Neuronal stem cell (in vitro differentiated cells): ENCODE measurements at regions not wholly inside any gene's neighbourhood (a gene's known extent, or its start where the extent isn't known, plus 50 kb on each side); places are given as distances from the start of the nearest gene placed in this dataset.

Source experiments
- DNase-seq: peaks from one replicate; pipeline ENCODE4 v3.0.0-alpha.2; 2013; ENCODE audit warnings: low spot score
- H2AFZ ChIP-seq: one replicate; pipeline ENCODE4 v1.6.1; 2013; ENCODE audit warnings: mild to moderate bottlenecking, low read length, inconsistent platforms
- H2AK5ac ChIP-seq: 2 replicates; pipeline ENCODE4 v1.6.1; 2013; ENCODE audit warnings: low read depth, mild to moderate bottlenecking, inconsistent platforms, low read length, moderate library complexity, mixed read lengths
- H2BK120ac ChIP-seq: 2 replicates; pipeline ENCODE4 v1.6.1; 2013; ENCODE audit warnings: low read depth, mild to moderate bottlenecking, inconsistent platforms, low read length, moderate library complexity, mixed read lengths
- H2BK12ac ChIP-seq: one replicate; pipeline ENCODE4 v1.6.1; 2013; ENCODE audit warnings: low read length, inconsistent platforms
- H2BK15ac ChIP-seq: 2 replicates; pipeline ENCODE4 v1.6.1; 2013; ENCODE audit warnings: mild to moderate bottlenecking, low read length, inconsistent platforms, mixed read lengths
- H2BK5ac ChIP-seq: one replicate; pipeline ENCODE4 v1.6.1; 2013; ENCODE audit warnings: inconsistent platforms, mild to moderate bottlenecking, low read length, moderate library complexity
- H3K14ac ChIP-seq: one replicate; pipeline ENCODE4 v1.6.1; 2013; ENCODE audit warnings: low read length, inconsistent platforms
- H3K18ac ChIP-seq: 2 replicates; pipeline ENCODE4 v1.6.1; 2013; ENCODE audit warnings: low read length, inconsistent platforms
- H3K23ac ChIP-seq: 2 replicates; pipeline ENCODE4 v1.6.1; 2013; ENCODE audit warnings: low read depth, mild to moderate bottlenecking, mixed read lengths, low read length, inconsistent platforms; ENCODE audit not compliant: poor library complexity
- H3K27ac ChIP-seq: replicated peaks from 3 replicates; pipeline ENCODE4 v1.5.1; 2013; ENCODE audit warnings: low read length, inconsistent platforms
- H3K27me3 ChIP-seq, 3 experiments: 2 replicates each; pipeline ENCODE4 v1.6.1; 2013; ENCODE audit warnings: low read length in 3 of 3, mild to moderate bottlenecking in 2 of 3, inconsistent platforms in 1 of 3, low read depth in 1 of 3, mixed read lengths in 1 of 3, moderate library complexity in 1 of 3; ENCODE audit not compliant: control insufficient read depth in 3 of 3, insufficient read depth in 3 of 3
- H3K36me3 ChIP-seq, 2 donors: replicated peaks in 1 of 2; 2 replicates each; pipeline ENCODE4 v1.6.1; 2013; ENCODE audit warnings: low read length in 2 of 2; ENCODE audit not compliant: control insufficient read depth in 2 of 2, insufficient read depth in 2 of 2
- H3K4ac ChIP-seq: 2 replicates; pipeline ENCODE4 v1.6.1; 2013; ENCODE audit warnings: inconsistent platforms, mild to moderate bottlenecking, low read length, moderate library complexity
- H3K4me1 ChIP-seq, 2 donors: 1 replicate in 1 of 2; 2 replicates in 1 of 2; pipeline ENCODE4 v1.6.1; 2013; ENCODE audit warnings: low read length in 2 of 2, low read depth in 1 of 2; ENCODE audit not compliant: control insufficient read depth in 2 of 2, insufficient read depth in 1 of 2
- H3K4me2 ChIP-seq: one replicate; pipeline ENCODE4 v1.6.1; 2013; ENCODE audit warnings: mild to moderate bottlenecking, low read length, inconsistent platforms; ENCODE audit not compliant: insufficient read depth, poor library complexity, severe bottlenecking
- H3K4me3 ChIP-seq, 2 donors: 2 replicates each; pipeline ENCODE4 v1.5.1; 2013; ENCODE audit warnings: low read length in 2 of 2, mild to moderate bottlenecking in 2 of 2, inconsistent platforms in 1 of 2, moderate library complexity in 1 of 2
- H3K79me1 ChIP-seq: one replicate; pipeline ENCODE4 v1.6.1; 2013; ENCODE audit warnings: low read depth, mild to moderate bottlenecking, inconsistent platforms, low read length, moderate library complexity
- H3K9ac ChIP-seq: one replicate; pipeline ENCODE4 v1.6.1; 2013; ENCODE audit warnings: mild to moderate bottlenecking, low read depth, low read length, inconsistent platforms; ENCODE audit not compliant: poor library complexity
- H3K9me3 ChIP-seq, 2 donors: replicated peaks in 1 of 2; 2 replicates each; pipeline versions ENCODE3 to v1.6.1; 2013; ENCODE audit warnings: low read length in 2 of 2, mild to moderate bottlenecking in 2 of 2, inconsistent platforms in 1 of 2, low read depth in 1 of 2, mixed read lengths in 1 of 2, moderate library complexity in 1 of 2; ENCODE audit not compliant: control insufficient read depth in 2 of 2, insufficient read depth in 1 of 2
- H4K8ac ChIP-seq: one replicate; pipeline ENCODE4 v1.6.1; 2013; ENCODE audit warnings: low read depth, mild to moderate bottlenecking, inconsistent platforms, low read length, moderate library complexity
- H4K91ac ChIP-seq: one replicate; pipeline ENCODE4 v1.6.1; 2013; ENCODE audit warnings: low read length, low read depth, mild to moderate bottlenecking, inconsistent platforms; ENCODE audit not compliant: poor library complexity
- WGBS, 2 donors: extraction: QIAGEN DNeasy Blood & Tissue Kit; methylation state at CpG; one replicate each; pipeline ENCODE4 v1.1.7; 2013; ENCODE audit warnings: missing lambda C conversion rate in 2 of 2, mixed read lengths in 1 of 2; ENCODE audit not compliant: insufficient read length in 2 of 2, insufficient replicate concordance in 1 of 2; ENCODE audit errors: extremely low coverage in 2 of 2; 5-methylcytosine and 5-hydroxymethylcytosine counted together

DNA sequence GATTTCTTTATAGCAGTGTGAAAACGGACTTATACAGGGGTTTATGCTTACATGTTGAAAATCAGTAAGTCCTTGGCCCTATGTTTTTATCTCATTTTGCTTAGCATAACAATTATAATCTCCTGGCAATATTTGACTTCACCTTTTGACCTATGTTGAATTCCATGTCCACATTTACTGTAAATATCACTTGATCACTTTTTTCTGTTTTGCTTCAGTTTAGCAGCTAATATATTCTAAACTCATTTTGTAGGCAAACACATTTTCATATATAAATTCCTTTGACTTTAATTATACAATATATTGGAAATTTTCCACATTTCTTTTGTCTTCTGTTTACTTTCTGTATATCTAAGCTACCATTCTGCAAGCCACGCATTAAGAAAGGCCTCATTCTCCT, 674.0 kb downstream of the MAT2B start:
- WGBS, 2 donors: no CpG with 5 or more reads among the region's 2 CpGs
- Histone ChIP-seq H3K14ac (no peak overlapping the region), H4K8ac (no peak overlapping the region), H3K36me3 (no peaks in the 10 kb centered on the region), H3K4me2 (no peak overlapping the region), H4K91ac (no peak overlapping the region), H3K23ac (no peak overlapping the region), H2AK5ac (no peak overlapping the region), H2AFZ (no peak overlapping the region), H3K9me3 (no peaks in the 10 kb centered on the region), H3K79me1 (no peaks in the 10 kb centered on the region), H3K9ac (no peak overlapping the region), H3K4me3 (no peak overlapping the region), H2BK5ac (no peak overlapping the region), H2BK120ac (no peak overlapping the region), H3K18ac (no peak overlapping the region), H3K27ac (no peak overlapping the region), H3K4ac (no peak overlapping the region), H3K4me1 (peaks cover 5 to 8% of the 10 kb centered on the region in 2 donors), H3K27me3 (peaks cover 0 to under 1% (median 0%) of the 10 kb centered on the region in 3 experiments), H2BK15ac (no peak overlapping the region), H2BK12ac (no peak overlapping the region)
- DNase-seq: no peak

DNA sequence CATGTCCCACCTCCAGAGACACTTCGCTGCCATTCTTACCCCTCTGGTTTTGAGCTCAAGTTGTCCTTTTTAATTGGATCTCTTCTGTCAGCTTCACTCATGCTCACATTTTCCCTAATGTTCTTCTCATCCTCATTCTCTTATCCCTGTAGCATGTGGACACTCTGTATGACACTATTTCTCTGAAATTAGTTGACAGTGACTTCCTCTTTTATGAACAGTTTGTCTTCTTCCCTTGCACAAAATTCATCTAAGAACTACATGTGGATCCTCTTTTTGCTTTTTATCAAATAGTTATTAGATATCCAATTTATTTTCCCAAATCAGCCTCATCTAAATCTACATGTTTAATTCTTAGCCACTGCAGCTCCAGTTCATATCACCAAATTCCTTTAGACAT, 676.2 kb downstream of the MAT2B start:
- no peak overlapping the region for H3K4ac ChIP-seq
- H3K79me1 ChIP-seq: no peaks in the 10 kb centered on the region
- no peak overlapping the region for H3K9ac ChIP-seq
- H2AFZ ChIP-seq: no peak overlapping the region
- H3K9me3 ChIP-seq: no peaks in the 10 kb centered on the region
- no peak overlapping the region for H3K4me3 ChIP-seq
- no peak for DNase-seq
- no peak overlapping the region for H2AK5ac ChIP-seq
- no peak overlapping the region for H4K91ac ChIP-seq
- no peak overlapping the region for H3K4me2 ChIP-seq
- H3K27ac ChIP-seq: no peak overlapping the region
- H2BK12ac ChIP-seq: no peak overlapping the region
- no peak overlapping the region for H3K23ac ChIP-seq
- no peak overlapping the region for H2BK120ac ChIP-seq
- no peaks in the 10 kb centered on the region for H3K36me3 ChIP-seq
- WGBS, 2 donors: no CpG with 5 or more reads among the region's 1 CpG
- no peak overlapping the region for H2BK15ac ChIP-seq
- no peak overlapping the region for H3K18ac ChIP-seq
- H3K14ac ChIP-seq: no peak overlapping the region
- H3K27me3 ChIP-seq: no peaks in the 10 kb centered on the region
- H2BK5ac ChIP-seq: no peak overlapping the region
- no peak overlapping the region for H4K8ac ChIP-seq
- H3K4me1 ChIP-seq: peaks cover 5 to 8% of the 10 kb centered on the region in 2 donors

DNA sequence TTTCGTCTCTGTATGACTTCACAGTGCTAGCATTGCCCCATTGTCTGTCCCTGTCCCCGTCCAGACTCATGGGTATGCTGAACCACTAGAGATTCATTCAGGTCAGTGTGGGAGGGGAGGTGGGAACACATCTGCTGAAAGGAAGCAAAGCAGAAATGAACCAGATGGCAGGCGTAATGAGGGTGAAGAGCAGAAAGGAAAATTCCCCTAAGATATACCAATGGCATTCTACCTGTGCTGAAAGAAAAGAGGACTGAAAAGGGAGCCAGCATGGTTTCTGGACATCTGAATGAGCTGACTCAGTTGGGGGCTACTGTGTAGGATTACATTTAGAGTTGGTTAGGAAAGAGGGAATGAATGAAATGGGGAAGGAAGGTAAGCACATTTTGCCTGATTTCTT, 678.7 kb downstream of the MAT2B start:
- H2BK15ac ChIP-seq: no peak overlapping the region
- peaks cover 5 to 16% of the 10 kb centered on the region in 2 donors for H3K4me1 ChIP-seq
- H4K91ac ChIP-seq: no peak overlapping the region
- WGBS, 2 donors: no CpG with 5 or more reads among the region's 3 CpGs
- H3K4me2 ChIP-seq: no peak overlapping the region
- no peak overlapping the region for H2AK5ac ChIP-seq
- peak; percentile 41 for DNase-seq
- H3K27ac ChIP-seq: peak overlapping the region; percentile 53
- no peak overlapping the region for H3K18ac ChIP-seq
- no peak overlapping the region for H2BK12ac ChIP-seq
- H3K9me3 ChIP-seq: no peaks in the 10 kb centered on the region
- H3K4ac ChIP-seq: no peak overlapping the region
- H2BK5ac ChIP-seq: no peak overlapping the region
- no peak overlapping the region for H4K8ac ChIP-seq
- no peaks in the 10 kb centered on the region for H3K79me1 ChIP-seq
- no peaks in the 10 kb centered on the region for H3K27me3 ChIP-seq
- H3K4me3 ChIP-seq: no peak overlapping the region
- no peak overlapping the region for H3K14ac ChIP-seq
- H3K36me3 ChIP-seq: no peaks in the 10 kb centered on the region
- no peak overlapping the region for H2BK120ac ChIP-seq
- no peak overlapping the region for H3K9ac ChIP-seq
- H3K23ac ChIP-seq: no peak overlapping the region
- H2AFZ ChIP-seq: peak overlapping the region; percentile 4

DNA sequence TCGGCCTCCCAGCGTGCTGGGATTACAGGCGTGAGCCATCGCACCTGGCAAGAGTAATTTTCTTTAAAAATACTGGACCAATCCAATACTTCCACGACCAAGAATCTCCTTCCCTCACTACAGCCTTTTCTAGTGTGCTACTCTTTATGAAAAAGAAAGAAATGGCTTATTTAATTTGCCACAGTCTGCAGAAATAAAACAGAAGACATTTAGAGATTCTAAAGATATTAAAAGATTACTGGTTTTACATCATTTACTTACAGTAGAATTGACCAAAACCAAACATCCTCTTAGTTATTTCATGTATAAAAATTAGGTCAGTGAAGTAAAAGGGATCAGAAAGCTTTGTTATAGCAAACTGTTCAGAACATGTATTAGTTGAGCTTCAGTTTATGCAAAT, 679.6 kb downstream of the MAT2B start:
- H3K23ac ChIP-seq: no peak overlapping the region
- H3K27ac ChIP-seq: no peak overlapping the region
- no peak overlapping the region for H3K4me2 ChIP-seq
- H3K79me1 ChIP-seq: no peaks in the 10 kb centered on the region
- H3K27me3 ChIP-seq: no peaks in the 10 kb centered on the region
- no peak overlapping the region for H3K4ac ChIP-seq
- WGBS, 2 donors: no CpG with 5 or more reads among the region's 5 CpGs
- no peak overlapping the region for H2AFZ ChIP-seq
- H3K14ac ChIP-seq: no peak overlapping the region
- no peak overlapping the region for H3K4me3 ChIP-seq
- H4K91ac ChIP-seq: no peak overlapping the region
- DNase-seq: no peak
- H3K9ac ChIP-seq: no peak overlapping the region
- H2BK12ac ChIP-seq: no peak overlapping the region
- peaks cover 8 to 22% of the 10 kb centered on the region in 2 donors for H3K4me1 ChIP-seq
- no peak overlapping the region for H4K8ac ChIP-seq
- H2AK5ac ChIP-seq: no peak overlapping the region
- H3K18ac ChIP-seq: no peak overlapping the region
- H3K36me3 ChIP-seq: no peaks in the 10 kb centered on the region
- no peaks in the 10 kb centered on the region for H3K9me3 ChIP-seq
- H2BK5ac ChIP-seq: no peak overlapping the region
- no peak overlapping the region for H2BK15ac ChIP-seq
- H2BK120ac ChIP-seq: no peak overlapping the region
